GM18951 (cell line): ENCODE measurements at regions not wholly inside any gene's neighbourhood (a gene's known extent, or its start where the extent isn't known, plus 50 kb on each side); places are given as distances from the start of the nearest gene placed in this dataset.

Source experiments
- POLR2A ChIP-seq: IDR thresholded peaks from 4 replicates; pipeline ENCODE4 v1.6.1; 2011; ENCODE audit warnings: mild to moderate bottlenecking; ENCODE audit not compliant: insufficient read length, insufficient read depth; ENCODE audit errors: extremely low read depth
- in situ Hi-C: fragments of 300-500 bp; cut with MboI; formaldehyde crosslinking; loops from one replicate; pipeline ENCODE4 v1.12.0; 2022; ENCODE audit warnings: low sequenced_read_pairs, mixed read lengths, inconsistent platforms; ENCODE audit not compliant: unreplicated experiment

DNA sequence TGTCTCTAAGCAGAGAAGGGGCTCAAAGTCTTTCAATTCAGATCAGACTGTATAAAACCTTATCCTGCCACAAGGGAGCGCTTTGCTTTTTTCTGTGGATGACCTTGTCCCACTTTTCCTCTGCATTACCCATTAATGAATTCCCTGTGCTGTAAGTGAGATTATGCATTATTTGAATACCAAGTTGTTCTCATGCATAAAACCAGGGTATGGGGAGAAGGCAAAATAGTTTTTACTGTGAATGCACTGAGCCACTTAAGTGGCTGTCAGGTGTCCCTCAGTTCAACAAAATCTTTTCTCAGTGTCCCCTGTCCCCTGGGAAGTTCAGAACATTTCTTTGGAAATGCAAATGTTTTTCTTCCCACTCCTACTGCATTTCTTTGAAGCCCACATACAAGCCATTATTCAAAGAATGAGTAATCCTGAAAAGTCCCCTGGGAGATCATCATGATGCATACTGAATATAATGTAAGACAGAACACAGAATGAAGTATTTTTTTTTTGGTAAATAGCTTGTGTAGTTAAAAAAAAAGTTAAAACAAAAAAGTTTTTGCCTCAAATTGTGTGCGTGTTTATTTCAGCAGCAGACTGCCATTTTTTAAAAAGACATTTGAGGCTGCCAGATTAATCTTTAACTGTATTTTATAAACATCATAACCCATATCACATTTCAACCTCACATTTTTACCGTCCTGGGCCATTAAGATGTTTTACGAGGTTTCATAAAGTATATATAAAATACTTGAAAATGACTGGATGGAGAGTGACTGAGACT is 506.7 kb upstream of the PCDH9 start:
- in situ Hi-C loops: no loop called here
- no peak for TF ChIP-seq POLR2A

GRCh38 chr13:67735651-67736050 is 505.5 kb upstream of the PCDH9 start:
- in situ Hi-C loops: no loop called here

DNA sequence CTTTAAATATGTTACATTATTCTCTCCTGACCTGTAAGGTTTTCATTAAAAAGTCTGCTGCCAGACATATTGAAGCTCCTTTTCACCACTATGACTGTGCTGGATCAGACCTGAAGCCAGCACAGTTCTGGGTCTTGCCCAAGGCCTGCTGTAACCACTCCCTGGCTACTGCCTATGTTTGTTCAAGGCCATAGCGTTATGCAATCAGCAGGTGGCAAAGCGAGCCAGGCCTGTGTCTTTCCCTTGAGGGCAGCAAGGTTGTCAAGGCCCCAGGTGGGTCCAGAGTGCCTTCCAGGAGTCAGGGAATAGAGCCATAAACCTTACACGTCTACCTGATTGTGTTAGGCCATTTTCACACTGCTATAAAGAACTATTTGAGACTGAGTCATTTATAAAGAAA is 496.8 kb upstream of the PCDH9 start:
- no peak for TF ChIP-seq POLR2A
- in situ Hi-C loops: no loop called here

More at GRCh38 chr13:67735651-67736050, 505.5 kb upstream of the PCDH9 start:
- no peak for TF ChIP-seq POLR2A

DNA sequence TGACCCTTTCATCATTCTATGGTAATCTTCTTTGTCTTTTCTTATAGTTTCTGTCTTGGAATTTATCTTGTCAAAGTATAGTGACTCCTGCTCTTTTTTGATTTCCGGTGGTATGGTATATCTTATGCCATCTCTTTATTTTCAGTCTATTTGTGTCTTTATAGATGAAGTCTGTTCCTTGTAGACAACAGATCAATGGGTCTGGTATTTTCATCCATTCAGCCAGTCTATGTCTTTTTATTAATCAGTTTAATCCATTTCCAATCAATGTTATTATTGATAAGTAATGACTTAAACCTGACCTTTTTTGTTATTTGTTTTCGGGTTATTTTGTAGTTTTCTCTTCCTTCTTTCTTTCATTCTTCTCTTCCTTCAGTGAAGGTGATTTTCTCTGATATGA is 495.9 kb upstream of the PCDH9 start:
- no peak for TF ChIP-seq POLR2A
- in situ Hi-C loops: no loop called here

GRCh38 chr13:67713571-67713970 is 483.4 kb upstream of the PCDH9 start:
- no peak for TF ChIP-seq POLR2A
- in situ Hi-C loops: no loop called here

DNA sequence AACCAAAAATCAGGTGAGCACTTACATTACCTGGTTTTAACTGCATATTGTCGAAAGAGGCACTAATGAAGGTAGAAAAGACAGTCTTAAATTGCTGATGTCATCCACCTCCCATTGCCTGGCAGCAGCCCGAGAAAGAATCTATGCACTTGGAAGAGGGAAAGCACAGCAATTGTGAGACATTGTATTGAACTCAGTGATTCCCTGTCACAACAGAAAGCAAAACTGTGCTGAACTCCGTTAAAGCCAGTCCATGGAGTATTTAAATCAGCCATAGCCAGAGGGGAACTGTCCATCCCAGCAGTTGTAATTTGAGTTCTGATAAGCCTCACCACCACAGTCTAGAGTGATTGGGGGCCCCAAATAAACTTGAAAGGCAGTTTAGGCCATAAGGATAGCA is 466.6 kb upstream of the PCDH9 start:
- in situ Hi-C loops: no loop called here
- TF ChIP-seq POLR2A: no peak

DNA sequence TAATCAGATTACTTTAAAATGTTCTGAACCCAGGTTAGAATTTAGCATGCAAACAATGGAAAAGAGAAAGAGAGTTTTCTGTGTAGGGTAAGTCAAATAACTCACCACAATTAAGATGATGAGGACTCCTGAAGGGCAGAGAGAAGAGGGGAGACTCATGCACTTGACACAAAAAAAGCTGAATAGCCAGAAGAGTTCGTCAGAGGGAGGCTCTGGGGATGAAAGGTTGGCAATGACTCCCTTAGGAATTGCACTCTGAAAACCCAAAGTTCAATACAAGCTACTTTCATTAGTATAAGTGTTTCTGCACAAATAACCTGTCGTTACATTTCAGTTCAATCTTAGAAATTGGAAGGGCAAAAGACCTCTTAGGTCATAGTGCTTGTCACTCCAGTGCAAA is 434.4 kb upstream of the PCDH9 start:
- no peak for TF ChIP-seq POLR2A
- in situ Hi-C loops: no loop called here

DNA sequence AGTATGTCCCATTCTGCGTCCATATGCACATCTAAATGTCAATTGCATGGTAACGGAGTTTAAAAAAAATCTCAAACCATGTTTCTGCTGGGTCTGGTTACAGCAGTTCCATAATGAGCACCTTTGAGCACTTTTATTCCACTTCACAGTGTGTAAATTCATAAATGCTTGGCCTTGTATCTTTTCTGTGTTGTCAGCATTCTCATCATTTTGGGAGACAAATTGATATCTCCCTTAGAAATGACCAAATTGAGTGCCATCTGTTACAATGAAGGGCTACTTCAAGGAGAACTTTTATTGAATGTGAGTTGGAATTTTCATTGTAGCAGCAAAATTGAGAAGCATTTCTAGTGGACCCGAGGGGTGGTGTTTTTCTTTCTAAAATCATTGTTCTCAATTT is 432.9 kb upstream of the PCDH9 start:
- TF ChIP-seq POLR2A: no peak
- in situ Hi-C loops: no loop called here

GRCh38 chr13:67652887-67653286 is 422.8 kb upstream of the PCDH9 start:
- TF ChIP-seq POLR2A: no peak
- in situ Hi-C loops: no loop called here

GRCh38 chr13:67651908-67652465 is 421.9 kb upstream of the PCDH9 start:
- in situ Hi-C loops: no loop called here
- no peak for TF ChIP-seq POLR2A

DNA sequence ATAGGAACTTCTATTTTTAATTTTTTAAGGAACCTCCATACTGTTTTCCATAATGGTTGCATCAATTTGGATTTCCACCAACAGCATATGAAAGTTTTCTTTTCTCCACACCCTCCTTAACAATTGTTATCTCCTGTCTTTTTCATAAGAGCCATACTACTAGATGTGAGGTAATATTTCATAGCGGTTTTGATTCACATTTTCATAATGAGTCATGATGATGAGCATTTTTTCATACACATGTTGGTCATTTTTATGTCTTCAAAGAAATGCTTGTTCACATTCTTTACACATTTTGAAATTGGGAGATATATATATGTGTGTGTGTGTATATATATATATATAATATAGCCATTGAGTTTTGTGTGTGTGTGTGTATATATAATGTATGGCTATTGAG is 420.3 kb upstream of the PCDH9 start:
- in situ Hi-C loops: no loop called here
- TF ChIP-seq POLR2A: no peak

GRCh38 chr13:67645874-67646467 is 415.8 kb upstream of the PCDH9 start:
- no peak for TF ChIP-seq POLR2A
- in situ Hi-C loops: no loop called here

GRCh38 chr13:67643516-67644055 is 413.4 kb upstream of the PCDH9 start:
- in situ Hi-C loops: no loop called here
- TF ChIP-seq POLR2A: no peak

GRCh38 chr13:67642657-67643056 is 412.5 kb upstream of the PCDH9 start:
- in situ Hi-C loops: no loop called here
- no peak for TF ChIP-seq POLR2A
